ENCODE measurements at regions not wholly inside any gene's neighbourhood (a gene's known extent, or its start where the extent isn't known, plus 50 kb on each side); places are given as distances from the start of the nearest gene placed in this dataset.

- DNase-seq, result no peak
These were observed 89.5 kb upstream of the GRIA1 start for GRCh38 chr5:153400931-153401330.

- DNase-seq, result no peak
These were observed 87.9 kb upstream of the GRIA1 start for GRCh38 chr5:153402550-153402949.

- DNase-seq, result no peak
These were observed 87.0 kb upstream of the GRIA1 start for GRCh38 chr5:153403470-153403869.

- no peak for DNase-seq
These were observed 85.7 kb upstream of the GRIA1 start for GRCh38 chr5:153404747-153405146.

- DNase-seq, result no peak
These were observed 68.8 kb upstream of the GRIA1 start for GRCh38 chr5:153421676-153422075.

- no peak for DNase-seq
These were observed 64.6 kb upstream of the GRIA1 start for GRCh38 chr5:153425914-153426313.

- DNase-seq, result no peak
These were observed 60.6 kb upstream of the GRIA1 start for GRCh38 chr5:153429761-153430380.

GRCh38 chr5:153432583-153432982, 57.9 kb upstream of the GRIA1 start:
- DNase-seq, result no peak

GRCh38 chr5:153437251-153437650, 53.2 kb upstream of the GRIA1 start:
- DNase-seq, result no peak

- DNase-seq, result no peak
These were observed 51.3 kb upstream of the GRIA1 start for GRCh38 chr5:153439130-153439529.

All from NK-92 treated with Interleukin-12 subunit alpha and Interleukin-12 subunit beta, amount 100 ng/mL, for 24 hours (cell line).